ENCODE measurements at regions not wholly inside any gene's neighbourhood (a gene's known extent, or its start where the extent isn't known, plus 50 kb on each side); places are given as distances from the start of the nearest gene placed in this dataset.

DNA sequence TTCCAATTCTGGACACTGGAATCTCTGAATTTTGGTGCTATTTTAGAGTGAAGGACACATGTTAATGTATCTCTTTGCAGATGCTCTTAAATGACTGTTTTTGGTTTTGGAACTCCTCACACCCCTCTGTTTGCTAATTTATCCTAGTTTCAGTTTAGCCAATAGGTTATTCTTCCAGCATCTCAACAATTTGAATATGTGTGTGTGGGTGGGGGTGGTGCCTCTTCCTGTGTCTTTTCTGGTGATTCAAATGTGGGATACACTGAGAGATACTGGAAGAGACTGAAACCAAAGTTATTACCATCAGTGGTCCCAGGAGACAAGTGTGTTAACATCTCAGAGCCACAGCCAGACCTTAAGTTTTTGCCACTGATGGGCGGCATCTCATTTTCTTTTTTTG, 1317.4 kb upstream of the TMEM132C start:
- no peak overlapping the region for H3K4me3 ChIP-seq (replicated peaks in 1 of 2; ENCODE audit: low read depth in 2 of 2, low read length in 2 of 2)
- TF ChIP-seq, protein P1, sequence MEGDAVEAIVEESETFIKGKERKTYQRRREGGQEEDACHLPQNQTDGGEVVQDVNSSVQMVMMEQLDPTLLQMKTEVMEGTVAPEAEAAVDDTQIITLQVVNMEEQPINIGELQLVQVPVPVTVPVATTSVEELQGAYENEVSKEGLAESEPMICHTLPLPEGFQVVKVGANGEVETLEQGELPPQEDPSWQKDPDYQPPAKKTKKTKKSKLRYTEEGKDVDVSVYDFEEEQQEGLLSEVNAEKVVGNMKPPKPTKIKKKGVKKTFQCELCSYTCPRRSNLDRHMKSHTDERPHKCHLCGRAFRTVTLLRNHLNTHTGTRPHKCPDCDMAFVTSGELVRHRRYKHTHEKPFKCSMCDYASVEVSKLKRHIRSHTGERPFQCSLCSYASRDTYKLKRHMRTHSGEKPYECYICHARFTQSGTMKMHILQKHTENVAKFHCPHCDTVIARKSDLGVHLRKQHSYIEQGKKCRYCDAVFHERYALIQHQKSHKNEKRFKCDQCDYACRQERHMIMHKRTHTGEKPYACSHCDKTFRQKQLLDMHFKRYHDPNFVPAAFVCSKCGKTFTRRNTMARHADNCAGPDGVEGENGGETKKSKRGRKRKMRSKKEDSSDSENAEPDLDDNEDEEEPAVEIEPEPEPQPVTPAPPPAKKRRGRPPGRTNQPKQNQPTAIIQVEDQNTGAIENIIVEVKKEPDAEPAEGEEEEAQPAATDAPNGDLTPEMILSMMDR (IDR thresholded peaks at IDR 0.05; ENCODE audit: low read depth, low read length) = no peak
- no peak for DNase-seq (ENCODE audit: low read depth in 2 of 2)

DNA sequence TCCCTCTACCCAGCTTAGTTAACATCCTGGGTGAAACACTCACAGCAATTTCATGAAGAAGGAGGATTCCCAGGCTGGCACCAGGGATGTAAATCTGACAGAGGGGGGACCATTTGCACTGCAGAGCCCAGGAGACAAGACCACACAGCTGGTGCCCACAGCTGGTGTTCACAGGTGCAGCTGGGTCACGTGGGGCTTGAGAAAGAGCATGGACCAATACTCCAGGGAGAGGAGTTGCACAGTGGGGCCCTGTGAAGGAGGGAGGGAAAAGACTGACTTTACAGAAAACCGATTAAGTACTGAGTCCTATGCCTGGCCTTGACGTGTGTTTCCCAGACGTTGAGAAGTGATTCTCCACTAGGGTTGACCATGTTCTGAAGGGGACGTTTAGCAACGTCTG, 1316.7 kb upstream of the TMEM132C start:
- no peak for DNase-seq (ENCODE audit: low read depth in 2 of 2)
- H3K4me3 ChIP-seq (replicated peaks in 1 of 2; ENCODE audit: low read depth in 2 of 2, low read length in 2 of 2) = no peak overlapping the region
- TF ChIP-seq, protein P1 (IDR thresholded peaks at IDR 0.05; ENCODE audit: low read depth, low read length) = no peak

DNA sequence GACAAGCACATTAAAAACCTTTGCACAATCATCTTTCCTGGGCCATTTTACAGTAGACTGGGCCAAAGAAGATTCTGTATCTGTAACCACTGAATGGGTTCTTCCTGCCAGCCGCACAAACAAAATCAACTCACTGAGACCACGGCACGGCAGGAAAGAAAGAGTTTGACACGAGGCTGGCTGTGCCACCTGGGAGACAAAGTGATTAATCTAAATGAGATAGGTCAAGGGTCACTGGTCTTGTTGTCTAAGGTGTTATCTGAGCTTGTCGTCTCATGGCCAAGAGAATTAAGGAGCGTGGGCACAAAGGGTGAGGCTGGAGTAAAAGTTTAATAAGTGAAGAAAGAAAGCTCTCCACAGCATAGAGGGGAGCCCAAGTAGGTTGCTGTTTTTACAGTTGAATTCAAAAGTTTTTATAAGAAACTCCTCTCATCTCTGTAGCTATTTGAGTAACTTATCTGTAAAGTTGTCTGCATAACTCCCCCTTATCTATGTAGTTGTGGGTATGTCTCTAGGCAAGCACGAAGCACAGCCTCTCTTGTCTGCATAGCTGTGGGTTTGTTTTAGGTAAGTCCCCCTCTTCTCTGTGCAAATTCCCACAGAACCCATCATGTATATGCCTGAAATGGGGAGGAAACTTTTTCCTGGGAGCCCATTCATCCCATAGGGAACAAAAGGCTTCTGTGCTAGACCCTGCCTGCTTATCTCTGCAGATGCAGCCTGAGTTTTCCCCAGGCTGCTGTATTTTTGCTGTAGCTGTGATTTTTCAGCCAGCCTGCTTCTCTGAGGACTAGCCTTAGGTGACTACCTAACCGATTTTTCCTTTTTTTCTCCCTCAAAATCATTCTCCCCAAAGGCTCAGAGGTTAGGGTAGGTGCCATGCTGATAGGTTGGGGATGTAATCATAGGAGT, 1314.6 kb upstream of the TMEM132C start:
- H3K4me3 ChIP-seq (replicated peaks in 1 of 2; ENCODE audit: low read depth in 2 of 2, low read length in 2 of 2) = no peak overlapping the region
- TF ChIP-seq, protein P1 (IDR thresholded peaks at IDR 0.05; ENCODE audit: low read depth, low read length) = no peak
- DNase-seq (ENCODE audit: low read depth in 2 of 2) = no peak

DNA sequence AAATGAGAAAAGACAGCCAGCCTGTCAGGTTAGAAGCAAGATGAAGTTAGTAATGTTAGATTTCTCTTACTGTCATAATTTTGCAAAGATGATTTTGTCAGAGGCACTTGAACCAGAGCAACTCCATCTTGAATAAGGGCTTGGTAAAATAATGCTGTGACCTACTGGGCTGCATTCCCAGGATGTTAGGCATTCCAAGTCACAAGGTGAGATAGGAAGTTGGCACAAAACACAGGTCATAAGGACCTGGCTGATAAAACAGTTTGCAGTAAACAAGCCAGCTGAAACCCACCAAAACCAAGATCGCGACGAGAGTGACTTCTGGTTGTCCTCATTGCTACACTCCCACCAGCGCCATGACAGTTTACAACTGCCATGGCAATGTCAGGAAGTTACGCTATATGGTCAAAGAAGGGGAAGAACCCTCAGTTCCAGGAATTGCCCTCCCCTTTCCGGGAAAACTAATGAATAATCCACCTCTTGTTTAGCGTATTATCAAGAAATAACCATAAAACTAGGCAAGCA, 1313.5 kb upstream of the TMEM132C start:
- H3K4me3 ChIP-seq (replicated peaks in 1 of 2; ENCODE audit: low read depth in 2 of 2, low read length in 2 of 2) = no peak overlapping the region
- TF ChIP-seq, protein P1 (IDR thresholded peaks at IDR 0.05; ENCODE audit: low read depth, low read length) = no peak
- no peak for DNase-seq (ENCODE audit: low read depth in 2 of 2)

DNA sequence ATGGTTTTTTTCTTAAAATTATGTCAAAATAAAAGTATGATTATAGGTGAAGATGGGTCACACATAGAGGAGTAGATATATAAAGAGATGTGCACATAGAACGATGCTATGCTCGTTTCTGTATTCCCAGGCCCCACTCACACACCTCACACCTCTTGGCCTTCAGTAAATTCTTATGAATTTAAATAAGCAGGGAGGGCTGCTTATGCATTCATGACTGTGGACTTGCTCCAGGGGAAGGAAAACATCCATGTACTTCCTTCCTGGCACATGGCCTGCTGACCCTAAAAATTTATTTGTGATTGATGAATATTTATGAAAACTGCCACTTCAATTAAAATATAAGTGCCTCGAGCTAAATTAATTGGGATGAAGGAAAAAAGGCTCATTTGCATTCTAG, 1306.7 kb upstream of the TMEM132C start:
- no peak for DNase-seq (ENCODE audit: low read depth in 2 of 2)

DNA sequence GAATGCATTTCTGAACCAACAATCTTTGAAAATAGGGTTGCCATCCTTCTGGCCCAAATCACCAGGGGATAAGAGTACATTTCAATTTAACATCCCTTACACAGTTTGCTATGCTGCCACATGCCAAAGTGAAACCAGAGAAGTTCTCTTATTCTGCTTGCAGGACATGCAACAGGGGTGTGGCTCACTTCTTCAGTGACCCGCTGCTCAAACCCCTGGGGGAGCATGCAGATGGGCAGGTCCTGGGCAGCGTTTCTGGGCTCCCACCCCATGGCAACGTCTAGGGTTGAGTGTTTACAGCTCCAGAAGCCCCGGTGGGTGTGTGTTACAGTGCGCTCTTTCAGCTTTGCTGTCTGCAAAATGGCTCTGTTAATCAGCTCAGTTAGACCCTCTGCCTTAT, 1306.3 kb upstream of the TMEM132C start:
- no peak overlapping the region for H3K4me3 ChIP-seq (replicated peaks in 1 of 2; ENCODE audit: low read depth in 2 of 2, low read length in 2 of 2)
- TF ChIP-seq, protein P1 (IDR thresholded peaks at IDR 0.05; ENCODE audit: low read depth, low read length) = no peak
- no peak for DNase-seq (ENCODE audit: low read depth in 2 of 2)

More for the DNA sequence above, 1306.7 kb upstream of the TMEM132C start:
- no peak overlapping the region for H3K4me3 ChIP-seq (replicated peaks in 1 of 2; ENCODE audit: low read depth in 2 of 2, low read length in 2 of 2)
- TF ChIP-seq, protein P1 (IDR thresholded peaks at IDR 0.05; ENCODE audit: low read depth, low read length) = no peak

Measured in cardiac fibroblast (primary cell).